ENCODE measurements at regions not wholly inside any gene's neighbourhood (a gene's known extent, or its start where the extent isn't known, plus 50 kb on each side); places are given as distances from the start of the nearest gene placed in this dataset.

DNA sequence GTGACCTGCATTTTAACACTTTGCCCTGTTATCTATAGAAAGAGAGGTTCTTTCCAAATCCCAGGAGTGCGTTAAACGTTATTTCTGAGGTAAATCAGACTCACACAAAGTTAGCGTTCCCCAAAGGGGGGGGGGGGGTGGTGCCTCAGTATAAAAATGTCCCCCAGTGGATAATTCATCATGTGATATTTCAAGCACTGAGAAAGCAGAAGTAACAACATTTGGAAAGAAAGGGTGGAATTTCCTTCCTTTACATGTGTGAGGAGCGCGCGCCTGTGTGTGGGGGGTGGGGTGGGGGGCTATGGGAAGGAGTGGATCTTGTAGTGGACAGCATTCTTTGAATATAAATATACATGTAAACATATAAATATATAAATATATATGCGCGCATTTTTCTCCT lies 630.9 kb downstream of the NYAP2 start:
- Histone ChIP-seq H3K4me1 (no peaks in the 10 kb centered on the region), H3K9me3 (no peaks in the 10 kb centered on the region), H3K27ac (no peak overlapping the region), H3K36me3 (ENCODE audit: low read depth, missing control alignments) (no peaks in the 10 kb centered on the region), H3K27me3 (no peaks in the 10 kb centered on the region), H3K4me3 (peak overlapping the region; percentile 42 to 61)
- intact Hi-C loops (cut with DNase I; ENCODE audit: low total_unique reads), result no loop called here
- no peak for DNase-seq
- TF ChIP-seq CTCF (IDR thresholded peaks at IDR 0.05), result no peak
- TF ChIP-seq POLR2A (IDR thresholded peaks at IDR 0.05), result no peak
- WGBS, 2 donors, result 32 to 37% methylated on average over 8 of the region's 8 CpGs

GRCh38 chr2:226023946-226024345 lies 624.4 kb downstream of the NYAP2 start:
- Histone ChIP-seq H3K27ac (no peak overlapping the region), H3K36me3 (ENCODE audit: low read depth, missing control alignments) (no peaks in the 10 kb centered on the region), H3K9me3 (no peaks in the 10 kb centered on the region), H3K4me3 (no peak overlapping the region), H3K27me3 (no peaks in the 10 kb centered on the region), H3K4me1 (no peaks in the 10 kb centered on the region)
- no peak for DNase-seq
- intact Hi-C loops (cut with DNase I; ENCODE audit: low total_unique reads), result no loop called here
- TF ChIP-seq POLR2A (IDR thresholded peaks at IDR 0.05) (no peak), CTCF (IDR thresholded peaks at IDR 0.05) (no peak)

DNA sequence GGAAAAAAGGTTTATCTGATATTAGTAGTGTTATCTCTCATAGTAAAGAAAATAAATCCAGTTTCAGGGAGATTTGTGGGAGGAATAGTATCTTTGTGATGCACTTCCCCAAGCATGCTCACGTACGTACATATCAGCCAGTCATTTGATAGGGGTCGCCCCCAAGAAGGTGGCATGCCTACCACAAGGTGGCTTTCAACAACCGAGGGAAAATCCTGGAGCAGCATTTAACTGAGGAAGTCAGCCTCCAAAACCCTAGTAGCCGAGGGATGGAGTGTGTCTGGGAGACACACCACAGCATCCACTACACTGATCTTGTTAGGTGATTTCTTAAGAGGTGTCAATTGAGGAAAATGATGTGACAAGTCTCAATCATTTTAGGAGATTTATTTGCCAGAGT lies 623.9 kb downstream of the NYAP2 start:
- no peaks in the 10 kb centered on the region for H3K27me3 ChIP-seq
- TF ChIP-seq CTCF (IDR thresholded peaks at IDR 0.05) (no peak), POLR2A (IDR thresholded peaks at IDR 0.05) (no peak)
- intact Hi-C loops (cut with DNase I; ENCODE audit: low total_unique reads), result no loop called here
- no peak for DNase-seq
- H3K27ac ChIP-seq, result no peak overlapping the region
- no peaks in the 10 kb centered on the region for H3K9me3 ChIP-seq
- H3K4me3 ChIP-seq, result no peak overlapping the region
- 60 to 66% methylated on average over 5 of the region's 5 CpGs for WGBS, 2 donors
- H3K4me1 ChIP-seq, result no peaks in the 10 kb centered on the region
- H3K36me3 ChIP-seq (ENCODE audit: low read depth, missing control alignments), result no peaks in the 10 kb centered on the region

DNA sequence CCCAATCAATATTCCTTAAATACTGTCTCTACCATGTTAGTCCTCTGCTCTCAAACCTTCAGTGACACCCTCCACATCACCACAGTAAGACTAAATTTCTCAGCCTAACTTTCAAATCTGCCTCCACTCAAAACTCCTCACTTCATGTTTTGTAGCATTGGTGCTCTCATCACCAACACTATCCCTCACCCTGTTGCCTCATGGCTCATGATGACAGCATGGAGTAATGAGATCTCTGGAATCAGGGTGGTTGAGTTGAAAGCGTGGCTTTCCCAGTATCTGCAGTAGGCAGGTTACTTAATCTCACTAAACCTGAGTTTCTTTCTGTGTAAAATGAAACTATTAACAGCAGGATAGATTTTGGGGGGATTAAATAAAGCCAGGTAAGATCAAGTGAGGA lies 621.4 kb downstream of the NYAP2 start:
- 88 to 93% methylated on average over 1 of the region's 1 CpG for WGBS, 2 donors
- no peak for TF ChIP-seq POLR2A (IDR thresholded peaks at IDR 0.05)
- TF ChIP-seq CTCF (IDR thresholded peaks at IDR 0.05), result no peak

DNA sequence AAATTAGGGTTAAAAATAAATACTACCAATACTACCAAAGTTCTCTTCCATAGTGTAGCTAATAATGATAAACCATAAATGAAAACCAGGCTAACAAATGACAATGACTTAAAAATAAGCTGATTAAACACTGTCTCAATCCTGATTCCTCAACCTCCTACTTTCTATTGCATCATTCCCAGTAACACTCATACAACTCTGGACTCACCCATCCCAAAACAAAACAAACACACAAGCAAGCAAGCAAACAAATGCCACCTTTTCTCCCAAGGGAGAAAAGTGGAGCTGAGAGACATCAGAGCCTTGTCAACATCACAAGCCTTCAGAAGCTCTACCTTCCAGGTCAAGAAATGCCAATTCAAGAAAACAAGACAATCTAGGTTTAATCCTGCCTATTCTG lies 620.7 kb downstream of the NYAP2 start:
- DNase-seq, result no peak
- Histone ChIP-seq H3K4me1 (no peaks in the 10 kb centered on the region), H3K27ac (no peak overlapping the region), H3K27me3 (no peaks in the 10 kb centered on the region), H3K9me3 (no peaks in the 10 kb centered on the region), H3K36me3 (ENCODE audit: low read depth, missing control alignments) (no peaks in the 10 kb centered on the region), H3K4me3 (no peak overlapping the region)
- no peak for TF ChIP-seq POLR2A (IDR thresholded peaks at IDR 0.05)
- TF ChIP-seq CTCF (IDR thresholded peaks at IDR 0.05), result no peak
- intact Hi-C loops (cut with DNase I; ENCODE audit: low total_unique reads), result no loop called here

More for the DNA sequence above, 621.4 kb downstream of the NYAP2 start:
- Histone ChIP-seq H3K9me3 (no peaks in the 10 kb centered on the region), H3K4me1 (no peaks in the 10 kb centered on the region), H3K4me3 (no peak overlapping the region), H3K27ac (no peak overlapping the region), H3K36me3 (ENCODE audit: low read depth, missing control alignments) (no peaks in the 10 kb centered on the region), H3K27me3 (no peaks in the 10 kb centered on the region)
- no peak for DNase-seq
- intact Hi-C loops (cut with DNase I; ENCODE audit: low total_unique reads), result no loop called here

Data from testis (tissue), 2 donors.